NCI-H2196 treated with DMSO at 0.1 percent for 48 hours (cell line): ENCODE measurements at regions not wholly inside any gene's neighbourhood (a gene's known extent, or its start where the extent isn't known, plus 50 kb on each side); places are given as distances from the start of the nearest gene placed in this dataset.

Source experiments
- DNase-seq: peaks from one replicate; lab custom pipeline; 2025; ENCODE audit not compliant: unreplicated experiment; lab: John Stamatoyannopoulos, UW

- DNase-seq: no peak
Measured at GRCh38 chr1:199665371-199665770, 362.1 kb upstream of the NR5A2 start.

GRCh38 chr1:199667089-199667488 is 360.4 kb upstream of the NR5A2 start:
- no peak for DNase-seq

DNA sequence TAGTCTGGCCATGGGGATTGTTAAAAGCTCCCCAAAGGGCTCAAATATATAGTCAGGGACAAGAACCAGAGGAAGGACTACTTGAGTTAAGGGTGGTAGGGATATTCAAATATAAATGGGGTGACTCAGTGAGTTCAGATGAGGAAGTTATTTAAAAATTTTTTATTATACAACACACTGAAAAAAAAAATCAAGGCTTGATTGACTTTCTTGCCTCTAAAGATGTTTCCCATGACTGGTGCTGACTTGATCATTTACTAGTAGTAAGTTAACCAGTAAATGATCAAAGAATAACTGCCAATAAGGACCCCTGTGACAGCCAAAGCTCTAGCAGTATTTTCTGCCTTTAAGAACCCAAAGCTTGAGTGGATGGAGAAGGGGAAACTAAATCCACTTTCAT is 357.6 kb upstream of the NR5A2 start:
- no peak for DNase-seq

GRCh38 chr1:199671684-199672083 is 355.8 kb upstream of the NR5A2 start:
- DNase-seq: no peak

DNA sequence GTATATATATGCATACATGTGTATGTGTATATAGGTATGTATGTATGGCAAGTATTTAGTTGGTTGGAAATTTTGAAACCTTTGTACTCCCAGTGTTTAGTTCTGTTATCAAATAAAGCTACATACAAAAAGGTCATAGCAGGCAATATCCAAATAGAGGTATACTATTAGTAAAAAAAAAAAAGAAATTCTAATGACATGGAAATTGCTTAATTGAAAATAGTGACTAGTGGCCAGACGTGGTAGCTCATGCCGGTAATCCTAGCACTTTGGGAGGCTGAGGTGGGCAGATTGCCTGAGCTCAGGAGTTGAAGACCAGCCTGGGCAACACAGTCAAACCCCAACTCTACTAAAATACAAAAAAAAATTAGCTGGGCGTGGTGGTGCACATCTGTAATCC is 351.6 kb upstream of the NR5A2 start:
- DNase-seq: no peak

DNA sequence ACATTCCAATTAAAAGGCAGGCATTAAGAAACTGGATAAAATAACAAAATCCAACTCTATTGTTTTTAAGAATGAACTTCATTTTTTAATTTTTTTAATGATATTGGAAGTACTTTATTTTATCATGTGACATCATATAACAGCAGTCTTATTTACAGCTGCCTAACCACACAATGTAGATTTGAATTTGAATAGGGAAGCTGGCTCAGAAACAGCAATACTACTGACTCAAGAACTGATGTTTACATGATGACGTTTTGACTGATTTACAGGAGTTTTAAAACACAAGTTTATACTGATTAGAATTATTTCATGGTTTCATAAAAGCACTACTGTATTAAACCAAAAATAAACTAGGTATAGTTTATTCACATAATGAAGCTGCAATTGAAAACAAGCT is 348.7 kb upstream of the NR5A2 start:
- no peak for DNase-seq

- DNase-seq: no peak
Measured at GRCh38 chr1:199682081-199682480, 345.4 kb upstream of the NR5A2 start.

DNA sequence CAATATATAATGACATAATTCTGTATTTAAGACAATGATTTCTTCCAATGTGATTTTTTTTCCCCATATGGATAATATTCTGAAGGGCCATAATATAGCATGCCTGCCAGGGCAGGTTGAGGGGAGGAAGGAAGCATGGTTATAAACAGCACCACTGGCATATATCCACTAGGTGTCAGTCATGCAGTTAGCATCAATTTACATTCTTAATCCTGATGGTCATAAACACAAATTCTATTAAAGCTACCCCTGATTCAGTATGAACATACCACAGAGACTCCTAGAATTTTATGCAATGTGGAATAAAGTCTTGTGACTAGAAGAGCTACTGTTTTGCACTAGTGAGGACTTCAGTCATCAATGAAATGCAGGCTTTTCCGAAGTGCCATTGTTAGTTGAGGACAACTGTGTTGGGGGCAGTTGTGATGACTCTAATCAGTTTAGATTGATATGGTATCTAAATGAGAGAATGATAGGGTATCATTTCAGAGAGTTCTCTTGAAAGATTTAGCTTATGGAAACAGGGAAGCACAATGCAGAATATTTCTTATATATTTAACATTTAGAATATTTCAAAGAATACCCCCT is 342.7 kb upstream of the NR5A2 start:
- DNase-seq: peak; percentile 0

GRCh38 chr1:199685369-199685768 is 342.1 kb upstream of the NR5A2 start:
- DNase-seq: no peak

- DNase-seq: no peak
Measured at GRCh38 chr1:199687321-199687720, 340.2 kb upstream of the NR5A2 start.

- no peak for DNase-seq
Measured at GRCh38 chr1:199688133-199688676, 339.3 kb upstream of the NR5A2 start.

DNA sequence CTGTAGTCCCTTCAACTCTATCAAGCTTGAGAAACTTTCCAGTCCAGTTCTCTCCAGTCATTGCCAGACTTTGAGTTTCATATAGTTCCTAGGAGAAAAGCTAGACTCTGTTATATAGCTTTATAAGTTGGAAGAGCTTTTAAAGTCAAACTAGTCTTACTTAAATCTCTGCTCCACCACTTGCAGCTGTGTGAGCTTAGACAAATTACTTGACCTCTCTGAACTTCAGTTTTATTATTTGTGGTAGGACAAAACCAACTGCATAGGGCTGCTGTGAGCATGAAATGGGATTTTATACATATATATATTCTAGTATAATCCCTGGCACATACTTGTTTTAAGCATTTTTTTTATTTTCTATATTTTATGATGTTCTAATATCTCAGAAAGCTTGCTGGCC is 338.7 kb upstream of the NR5A2 start:
- DNase-seq: no peak

GRCh38 chr1:199690496-199690895 is 337.0 kb upstream of the NR5A2 start:
- no peak for DNase-seq

DNA sequence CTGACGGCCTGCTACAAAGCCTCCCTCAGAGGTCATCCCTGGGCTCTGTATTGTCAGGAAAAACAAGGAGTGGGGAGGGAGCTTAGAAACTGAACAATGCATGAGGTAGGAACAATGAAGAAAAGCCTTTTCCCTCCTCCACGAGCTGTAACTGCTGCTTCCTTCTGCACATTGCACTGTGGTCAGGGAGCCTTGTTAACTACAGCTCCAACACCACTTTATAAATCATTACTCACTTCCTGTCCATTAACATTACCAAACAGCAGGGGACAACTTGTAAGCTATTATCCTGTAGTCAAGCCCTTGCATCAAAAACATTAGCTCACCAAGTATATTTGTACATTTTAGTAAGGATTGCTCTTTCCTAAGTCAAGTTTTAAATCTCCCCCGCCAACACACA is 336.0 kb upstream of the NR5A2 start:
- DNase-seq: no peak

GRCh38 chr1:199693724-199694123 is 333.8 kb upstream of the NR5A2 start:
- DNase-seq: no peak

- DNase-seq: no peak
Measured at GRCh38 chr1:199696225-199696624, 331.3 kb upstream of the NR5A2 start.

GRCh38 chr1:199698222-199698621 is 329.3 kb upstream of the NR5A2 start:
- no peak for DNase-seq

DNA sequence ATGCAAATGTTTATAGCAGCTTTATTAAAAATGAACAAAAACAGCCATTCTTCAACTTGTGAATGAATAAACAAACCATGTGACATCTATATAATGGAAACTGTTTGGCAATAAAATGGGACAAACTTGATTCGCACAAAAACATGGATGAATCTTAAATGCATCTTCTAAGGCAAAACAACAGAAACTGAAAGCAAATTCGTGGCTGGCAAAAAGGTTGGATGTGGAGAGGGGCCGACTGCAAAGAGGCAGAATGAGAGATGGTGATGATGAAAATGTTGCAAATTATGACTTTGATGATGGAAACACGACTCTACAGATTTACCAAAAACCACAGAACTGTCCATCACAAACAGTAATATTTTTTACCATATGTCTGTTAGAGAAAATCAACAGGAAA is 327.0 kb upstream of the NR5A2 start:
- no peak for DNase-seq

- no peak for DNase-seq
Measured at GRCh38 chr1:199701726-199702125, 325.8 kb upstream of the NR5A2 start.

DNA sequence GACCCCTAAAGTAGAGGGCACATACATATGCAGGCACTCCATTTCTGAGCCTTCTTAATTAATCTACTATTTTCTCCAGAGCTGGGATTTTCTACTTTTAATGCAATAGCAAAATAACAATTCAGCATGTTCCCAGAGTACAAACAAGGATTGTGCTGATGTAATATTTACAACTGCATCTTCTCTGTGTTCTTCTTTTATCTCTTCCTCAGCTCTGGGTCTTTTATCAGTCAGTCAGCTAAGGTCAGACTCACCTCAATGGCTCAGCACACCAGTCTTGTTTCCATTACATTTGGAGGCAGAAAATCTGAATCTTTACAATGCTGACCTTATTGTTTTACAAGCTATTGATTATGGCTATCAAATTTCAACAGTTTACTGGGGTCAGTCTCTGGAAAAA is 323.3 kb upstream of the NR5A2 start:
- DNase-seq: no peak

DNA sequence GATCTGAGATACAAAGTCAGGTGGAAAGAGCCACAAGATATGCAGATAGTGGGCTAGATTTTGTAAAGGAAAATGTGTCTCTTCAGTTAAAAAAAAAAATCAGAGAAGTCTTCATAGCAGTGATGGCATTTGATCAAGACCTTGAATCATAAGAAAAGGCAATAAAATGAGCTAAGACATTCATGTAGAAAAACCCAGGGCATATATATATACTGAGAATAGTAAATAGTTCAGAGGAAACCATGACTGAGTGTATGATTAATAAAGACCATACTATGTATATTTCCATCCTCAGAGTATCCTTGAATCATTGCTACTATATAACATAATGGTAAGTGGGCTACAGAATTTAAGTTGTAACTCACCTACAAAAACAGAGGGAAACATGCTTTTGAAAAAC is 321.7 kb upstream of the NR5A2 start:
- no peak for DNase-seq

GRCh38 chr1:199706826-199707606 is 320.5 kb upstream of the NR5A2 start:
- no peak for DNase-seq

- DNase-seq: no peak
Measured at GRCh38 chr1:199710974-199711373, 316.5 kb upstream of the NR5A2 start.
